ENCODE measurements at regions not wholly inside any gene's neighbourhood (a gene's known extent, or its start where the extent isn't known, plus 50 kb on each side); places are given as distances from the start of the nearest gene placed in this dataset.

DNA sequence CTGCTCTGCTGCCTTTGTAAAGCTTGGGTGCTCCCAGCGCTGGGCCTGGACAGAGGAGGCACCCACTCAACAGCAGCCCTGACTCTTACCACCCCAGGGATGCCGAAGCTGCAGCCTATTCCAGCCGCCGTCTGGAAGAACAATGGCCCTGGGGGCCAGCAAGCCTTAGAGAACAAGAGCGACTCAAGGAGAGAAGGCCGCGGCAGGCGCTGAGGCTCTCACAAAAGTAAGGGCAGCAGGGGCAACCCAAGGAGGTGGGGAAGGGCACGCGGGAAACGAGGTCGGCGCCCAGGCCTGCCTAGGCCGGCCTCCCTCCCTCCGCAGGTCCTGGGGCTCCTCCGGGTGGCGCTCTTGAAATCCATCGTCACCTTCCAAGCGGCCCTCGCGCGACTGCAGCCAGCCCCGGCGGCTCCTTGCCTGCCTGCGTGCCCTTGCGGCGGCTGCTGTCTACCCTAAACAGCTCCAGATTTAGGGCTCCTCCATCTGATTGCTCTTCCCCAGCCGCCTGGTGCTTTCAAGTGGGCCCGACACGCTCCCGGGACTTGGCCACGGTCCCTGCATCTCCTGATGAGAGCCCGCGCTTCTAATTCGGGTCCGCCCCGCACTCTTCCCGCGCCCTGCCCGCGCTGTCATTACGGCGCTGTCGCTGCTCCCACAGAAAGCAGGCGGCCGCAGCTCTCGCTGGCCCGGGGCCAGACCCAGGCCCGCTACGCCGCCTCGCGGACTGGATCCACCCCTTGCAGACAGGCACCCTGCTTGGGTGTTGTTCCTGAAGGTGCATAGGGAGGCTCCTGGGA, 213.3 kb downstream of the SEMA6A start:
- DNase-seq = no peak

DNA sequence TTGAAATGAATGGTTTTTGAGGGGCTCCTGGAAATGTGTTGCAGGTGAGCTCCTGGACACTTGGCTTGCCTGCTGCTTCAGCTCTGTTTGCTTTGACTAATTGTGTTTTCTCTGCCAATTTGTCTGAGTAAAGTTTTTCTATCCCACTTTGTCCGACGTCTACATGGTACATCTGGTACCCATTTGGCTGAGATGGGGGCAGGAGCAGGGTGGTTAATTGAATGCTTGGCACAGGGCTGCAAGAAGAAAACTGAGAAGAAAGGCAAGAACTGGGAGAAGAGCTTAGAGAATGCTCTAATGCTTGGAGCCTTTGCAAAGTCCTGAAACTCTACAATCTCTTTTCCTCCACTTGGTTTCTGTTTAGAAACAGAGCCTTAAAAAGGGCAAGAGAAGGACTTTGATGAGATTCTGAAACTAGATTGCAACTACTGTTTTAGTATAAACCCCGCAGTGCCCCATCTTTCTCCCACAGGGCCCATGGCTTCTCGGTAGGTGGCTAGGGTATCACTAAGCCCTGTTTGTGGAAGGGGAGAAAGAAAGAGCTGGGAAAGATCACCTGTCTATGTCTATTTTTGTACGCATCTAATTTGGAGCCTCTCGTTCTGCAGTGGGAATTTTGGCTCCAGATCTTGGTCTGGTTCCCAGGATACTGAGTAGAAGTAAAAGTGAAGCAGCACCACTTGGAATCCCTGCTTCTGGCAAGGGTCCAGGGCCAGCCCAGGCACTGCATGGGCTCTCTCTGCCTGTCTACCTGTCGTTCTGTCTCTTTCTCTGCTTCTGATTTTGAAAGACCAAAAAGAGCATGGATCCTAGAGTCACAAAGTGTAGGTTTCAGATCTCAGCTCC, 214.4 kb downstream of the SEMA6A start:
- no peak for DNase-seq

DNA sequence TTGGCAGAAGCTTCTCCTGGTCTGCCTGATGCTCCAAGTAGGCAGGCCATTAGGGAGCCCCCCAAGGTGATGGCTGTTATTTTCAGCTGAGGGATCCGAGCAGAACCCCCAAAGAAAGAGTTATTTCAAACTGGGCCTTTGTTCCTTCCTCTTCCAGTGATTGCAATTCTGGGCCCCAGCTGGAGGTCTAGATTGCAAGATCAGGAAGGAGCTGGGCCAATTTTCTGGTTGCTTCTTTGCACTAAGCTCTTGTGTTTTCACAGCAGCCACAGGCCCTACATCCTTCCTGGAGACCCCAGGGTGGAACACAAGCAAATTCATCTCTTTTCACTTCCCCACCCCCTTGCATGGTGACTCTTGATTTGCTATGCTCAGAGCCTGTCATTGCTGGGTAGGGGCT, 215.0 kb downstream of the SEMA6A start:
- DNase-seq = no peak

DNA sequence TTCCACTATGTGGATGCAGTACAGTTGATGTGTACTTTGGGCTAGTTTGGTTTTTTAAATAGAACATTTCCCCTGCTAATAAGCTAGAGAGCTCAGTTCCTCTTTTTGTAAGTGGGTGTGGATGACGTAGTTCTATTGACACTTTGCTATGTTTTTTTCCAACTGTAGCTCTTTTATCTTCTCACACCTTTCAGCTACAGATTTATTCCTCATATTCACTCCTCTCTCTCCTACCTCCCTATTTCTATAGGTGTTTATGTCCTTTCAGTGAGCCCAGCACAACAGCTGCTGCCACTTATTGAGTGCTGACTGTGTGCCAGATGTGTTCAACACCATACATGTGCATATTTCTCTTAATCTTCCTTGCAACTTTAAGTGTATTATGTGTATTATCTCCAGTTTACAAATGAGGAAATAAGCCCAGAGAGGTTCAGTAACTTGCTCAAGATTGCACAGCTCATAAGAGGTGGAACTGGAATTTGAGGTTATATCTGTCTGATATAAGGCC, 215.7 kb downstream of the SEMA6A start:
- peak; percentile 49 to 63 for DNase-seq

DNA sequence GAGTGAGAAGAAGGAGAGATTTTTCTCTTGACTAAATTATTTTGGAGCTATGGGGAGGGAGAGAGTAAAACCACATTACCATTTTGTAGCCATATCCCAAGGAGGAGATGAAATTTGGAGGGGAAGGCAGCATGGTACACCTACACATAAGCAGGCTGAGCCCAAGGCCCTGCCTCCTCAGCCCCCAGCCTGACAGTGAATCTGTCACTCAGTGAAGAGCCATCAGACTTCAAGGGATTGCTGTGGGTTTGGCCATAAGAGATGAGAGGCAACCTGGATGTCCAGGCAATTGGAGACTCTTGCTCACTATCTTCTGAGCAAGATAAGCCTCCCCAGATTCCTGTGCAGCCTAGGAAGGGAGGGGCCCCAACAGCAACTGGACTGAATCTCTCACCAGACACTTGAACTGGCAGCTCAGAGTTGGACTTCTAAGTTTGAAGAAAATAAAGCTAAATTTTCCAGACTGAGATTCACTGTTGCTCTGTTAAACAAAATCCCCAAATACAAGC, 216.6 kb downstream of the SEMA6A start:
- DNase-seq = no peak

DNA sequence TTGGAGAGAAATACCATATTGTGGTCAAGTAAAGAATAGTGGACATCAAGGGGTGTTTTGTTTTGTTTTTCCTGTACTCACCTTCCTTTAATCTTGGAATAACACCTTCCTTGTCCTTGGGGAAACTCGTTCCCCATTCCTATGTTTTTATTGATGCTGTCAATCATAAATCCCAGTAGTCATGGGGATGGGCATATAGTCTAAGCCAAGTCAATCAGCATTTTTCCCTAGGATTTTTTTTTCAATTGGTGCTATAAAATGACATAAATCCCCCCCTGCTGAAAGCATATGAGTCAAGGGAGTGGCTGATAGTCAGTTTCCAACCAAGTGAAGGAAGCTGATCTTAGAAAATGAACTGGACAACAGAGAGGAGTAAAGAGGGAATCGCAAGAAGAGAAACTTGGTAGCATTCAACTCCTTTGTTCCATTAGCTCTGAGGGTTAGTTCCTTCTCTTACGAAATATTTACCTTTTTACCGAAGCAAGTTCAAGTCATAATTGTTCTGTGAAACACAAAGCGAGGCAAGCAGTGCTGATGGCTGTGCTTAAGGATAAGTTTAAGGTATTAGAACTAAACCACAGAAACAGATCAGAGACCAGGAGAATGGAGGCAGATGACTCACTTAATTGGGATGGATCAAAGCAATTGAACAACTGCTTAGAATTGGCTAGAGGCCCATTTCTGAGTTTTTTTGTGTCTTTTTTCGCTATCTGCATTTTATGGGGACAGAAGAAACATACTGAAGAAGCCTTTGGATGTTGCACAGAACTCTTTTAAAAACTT, 218.6 kb downstream of the SEMA6A start:
- no peak for DNase-seq

DNA sequence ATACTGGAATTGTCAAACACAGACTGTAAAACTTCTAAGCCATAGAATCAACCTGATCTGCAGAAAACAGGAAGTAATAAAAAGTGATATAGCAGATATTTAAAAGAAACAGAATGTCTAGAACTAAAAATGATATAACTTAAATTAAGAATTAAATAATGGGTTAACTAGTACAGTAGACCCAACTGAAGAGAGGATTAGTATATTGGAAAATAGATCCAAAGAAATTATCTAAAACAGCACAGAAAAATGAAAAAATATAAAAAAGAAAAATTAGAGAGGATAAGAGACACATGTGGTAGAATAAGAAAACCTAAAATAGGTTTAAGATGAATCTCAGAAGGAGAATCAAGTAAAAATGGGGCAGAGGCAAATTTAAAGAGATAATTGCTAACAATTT, 219.9 kb downstream of the SEMA6A start:
- DNase-seq = no peak

DNA sequence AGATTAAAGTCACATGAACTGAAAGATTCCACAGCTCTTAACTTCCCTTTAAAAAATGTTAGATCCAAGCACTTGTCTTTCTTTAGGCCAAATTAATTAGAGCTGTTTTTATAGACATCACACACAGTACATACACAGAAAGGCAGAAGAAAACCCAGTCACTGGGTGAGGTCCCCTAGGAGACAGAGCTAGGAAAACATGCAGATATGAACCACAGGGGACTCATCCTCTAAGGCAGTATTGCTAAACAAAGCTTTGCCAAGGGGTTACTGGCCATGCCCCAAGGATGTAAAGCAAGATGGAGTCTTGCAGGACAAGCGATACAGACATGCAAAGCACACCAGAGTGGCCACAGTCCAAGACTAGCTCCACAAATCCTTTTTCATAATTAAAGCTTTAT, 227.0 kb downstream of the SEMA6A start:
- DNase-seq = no peak

DNA sequence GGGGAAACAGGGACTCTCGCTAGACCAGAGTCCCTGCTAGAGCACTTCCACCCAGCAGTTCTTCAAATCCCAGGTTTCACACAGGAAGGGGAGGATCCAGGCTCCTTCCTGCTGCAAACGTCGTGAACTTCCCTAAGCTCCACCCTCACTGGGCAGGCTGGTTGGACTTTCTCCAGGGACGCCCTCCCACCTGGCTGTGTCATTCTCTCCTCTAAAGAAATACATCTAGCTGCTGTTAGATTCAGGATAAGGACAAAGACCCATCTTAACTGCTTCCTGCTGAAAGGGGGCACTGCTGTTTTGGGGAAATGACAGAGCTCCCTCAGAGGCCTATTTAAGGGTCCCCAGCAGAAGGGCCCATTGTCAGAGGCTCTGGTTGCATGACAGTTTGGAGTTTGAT, 230.7 kb downstream of the SEMA6A start:
- DNase-seq = no peak

All from inflammatory macrophage treated with lipopolysaccharide for 1 hour (primary cell).